OCI-LY1 (cell line): ENCODE measurements at regions not wholly inside any gene's neighbourhood (a gene's known extent, or its start where the extent isn't known, plus 50 kb on each side); places are given as distances from the start of the nearest gene placed in this dataset.

Source experiments
- H2AFZ ChIP-seq: fragments of 200-600 bp; sonication (generic), shearing (Covaris generic); 2 replicates; pipeline ENCODE4 v1.6.0; 2014; ENCODE audit warnings: antibody characterized with exemption, mild to moderate bottlenecking, low read length
- H3F3A ChIP-seq: fragments of 200-600 bp; sonication (generic), shearing (Covaris generic); 2 replicates; pipeline ENCODE4 v1.6.0; 2014; ENCODE audit warnings: mild to moderate bottlenecking, antibody characterized with exemption, low read length, moderate library complexity; ENCODE audit not compliant: insufficient read depth
- H3K27ac ChIP-seq: fragments of 200-600 bp; sonication (generic); 2 replicates; pipeline ENCODE4 v1.5.1; 2014; ENCODE audit warnings: low read length, mixed run types, mild to moderate bottlenecking, low read depth; ENCODE audit not compliant: poor library complexity, severe bottlenecking
- H3K27me3 ChIP-seq: fragments of 200-600 bp; sonication (generic); 2 replicates; pipeline ENCODE4 v1.6.0; 2014; ENCODE audit warnings: antibody characterized with exemption, mild to moderate bottlenecking, low read length, moderate library complexity; ENCODE audit not compliant: insufficient read depth
- H3K36me3 ChIP-seq: fragments of 200-600 bp; sonication (generic); 2 replicates; pipeline ENCODE4 v1.6.1; 2014; ENCODE audit warnings: mild to moderate bottlenecking, antibody characterized with exemption, low read length, moderate library complexity, mixed read lengths; ENCODE audit not compliant: insufficient read depth
- H3K4me1 ChIP-seq: fragments of 200-600 bp; sonication (generic); 2 replicates; pipeline ENCODE4 v1.5.1; 2014; ENCODE audit warnings: mild to moderate bottlenecking, low read length, moderate library complexity; ENCODE audit not compliant: insufficient read depth, severe bottlenecking
- H3K4me2 ChIP-seq: fragments of 200-600 bp; sonication (generic), shearing (Covaris generic); 2 replicates; pipeline ENCODE4 v1.6.1; 2014; ENCODE audit warnings: low read length
- H3K4me3 ChIP-seq: fragments of 200-600 bp; sonication (generic); 2 replicates; pipeline ENCODE4 v1.5.1; 2014; ENCODE audit warnings: low read length, low read depth, mild to moderate bottlenecking, mixed read lengths; ENCODE audit not compliant: poor library complexity, severe bottlenecking
- H3K79me2 ChIP-seq: fragments of 200-600 bp; shearing (Covaris generic); 2 replicates; pipeline ENCODE4 v1.6.1; 2016; ENCODE audit warnings: mixed run types, low read length, mixed read lengths; ENCODE audit not compliant: insufficient read depth
- H3K9ac ChIP-seq: fragments of 200-600 bp; sonication (generic), shearing (Covaris generic); 2 replicates; pipeline ENCODE4 v1.6.1; 2014; ENCODE audit warnings: mild to moderate bottlenecking, low read length, mixed read lengths
- H3K9me2 ChIP-seq: fragments of 200-600 bp; sonication (generic), shearing (Covaris generic); 2 replicates; pipeline ENCODE4 v1.6.1; 2014; ENCODE audit warnings: low read depth, mild to moderate bottlenecking, low read length, mixed read lengths
- H3K9me3 ChIP-seq: fragments of 200-600 bp; shearing (Covaris generic); 2 replicates; pipeline ENCODE4 v1.6.1; 2014; ENCODE audit warnings: low read length, mixed read lengths
- H4K20me1 ChIP-seq: fragments of 200-600 bp; sonication (generic), shearing (Covaris generic); 2 replicates; pipeline ENCODE4 v1.6.0; 2016; ENCODE audit warnings: mild to moderate bottlenecking, low read length; ENCODE audit not compliant: insufficient read depth
- EZH2 ChIP-seq: fragments of 200-600 bp; sonication (generic), shearing (Covaris generic); IDR thresholded peaks from 2 replicates; pipeline ENCODE4 v1.8.0; 2017; ENCODE audit warnings: borderline replicate concordance, mixed run types, mild to moderate bottlenecking, antibody characterized with exemption, low read length, moderate library complexity, mixed read lengths
- TF ChIP-seq, protein P1 (sequence below): fragments of 200-600 bp; sonication (generic), shearing (Covaris generic); IDR thresholded peaks from 2 replicates; pipeline ENCODE4 v1.5.1; 2017; ENCODE audit warnings: mild to moderate bottlenecking, antibody characterized with exemption, low read length, moderate library complexity, mixed read lengths

DNA sequence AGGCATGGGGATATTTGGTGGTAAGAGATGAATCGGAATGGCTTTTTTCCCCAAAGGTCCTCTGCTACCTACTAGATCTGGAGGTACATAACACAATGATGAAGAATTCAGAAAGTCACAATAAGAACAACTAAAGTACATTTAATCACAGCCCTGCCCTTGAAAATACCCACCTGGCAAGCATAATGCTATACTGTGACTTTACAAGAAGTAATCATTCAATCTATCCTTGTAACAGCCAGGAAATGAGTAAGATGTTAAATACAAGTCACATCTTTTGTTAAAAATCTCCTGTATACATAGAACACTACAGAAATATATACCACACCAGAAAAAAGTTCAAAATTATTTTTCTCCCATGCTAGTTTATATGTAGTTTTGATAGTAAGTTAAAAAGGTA is 108.3 kb upstream of the ABCB5 start:
- no peaks in the 10 kb centered on the region for H4K20me1 ChIP-seq
- H3K27ac ChIP-seq, result no peak overlapping the region
- H3K36me3 ChIP-seq, result no peaks in the 10 kb centered on the region
- no peak overlapping the region for H3K4me3 ChIP-seq
- no peaks in the 10 kb centered on the region for H3K9me2 ChIP-seq
- H2AFZ ChIP-seq, result no peak overlapping the region
- H3K79me2 ChIP-seq, result no peaks in the 10 kb centered on the region
- H3K9ac ChIP-seq, result no peak overlapping the region
- H3K27me3 ChIP-seq, result no peaks in the 10 kb centered on the region
- H3K9me3 ChIP-seq, result no peaks in the 10 kb centered on the region
- H3K4me2 ChIP-seq, result no peak overlapping the region
- TF ChIP-seq, protein P1, sequence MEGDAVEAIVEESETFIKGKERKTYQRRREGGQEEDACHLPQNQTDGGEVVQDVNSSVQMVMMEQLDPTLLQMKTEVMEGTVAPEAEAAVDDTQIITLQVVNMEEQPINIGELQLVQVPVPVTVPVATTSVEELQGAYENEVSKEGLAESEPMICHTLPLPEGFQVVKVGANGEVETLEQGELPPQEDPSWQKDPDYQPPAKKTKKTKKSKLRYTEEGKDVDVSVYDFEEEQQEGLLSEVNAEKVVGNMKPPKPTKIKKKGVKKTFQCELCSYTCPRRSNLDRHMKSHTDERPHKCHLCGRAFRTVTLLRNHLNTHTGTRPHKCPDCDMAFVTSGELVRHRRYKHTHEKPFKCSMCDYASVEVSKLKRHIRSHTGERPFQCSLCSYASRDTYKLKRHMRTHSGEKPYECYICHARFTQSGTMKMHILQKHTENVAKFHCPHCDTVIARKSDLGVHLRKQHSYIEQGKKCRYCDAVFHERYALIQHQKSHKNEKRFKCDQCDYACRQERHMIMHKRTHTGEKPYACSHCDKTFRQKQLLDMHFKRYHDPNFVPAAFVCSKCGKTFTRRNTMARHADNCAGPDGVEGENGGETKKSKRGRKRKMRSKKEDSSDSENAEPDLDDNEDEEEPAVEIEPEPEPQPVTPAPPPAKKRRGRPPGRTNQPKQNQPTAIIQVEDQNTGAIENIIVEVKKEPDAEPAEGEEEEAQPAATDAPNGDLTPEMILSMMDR, result no peak
- TF ChIP-seq EZH2, result no peak
- no peaks in the 10 kb centered on the region for H3F3A ChIP-seq
- H3K4me1 ChIP-seq, result no peaks in the 10 kb centered on the region

DNA sequence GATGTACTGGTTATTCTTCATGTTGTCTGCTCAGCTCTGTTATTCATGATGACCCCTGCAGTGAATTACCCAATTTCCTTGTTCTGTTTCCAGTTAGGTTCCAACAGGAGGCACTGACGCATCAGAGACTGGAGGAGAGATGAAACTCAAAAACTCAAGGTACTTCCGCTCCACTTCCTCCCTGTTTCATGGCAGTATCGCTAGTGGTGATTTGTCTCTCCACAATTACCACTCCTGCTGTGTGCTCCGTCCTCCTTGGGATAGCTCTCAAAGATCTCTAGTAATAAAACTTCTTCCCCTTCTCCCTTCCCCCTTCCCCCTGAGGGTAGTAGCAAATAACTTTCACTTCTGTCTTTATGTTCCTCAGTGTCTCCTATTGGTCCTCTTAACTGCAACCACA is 107.4 kb upstream of the ABCB5 start:
- H2AFZ ChIP-seq, result no peak overlapping the region
- no peak overlapping the region for H3K4me2 ChIP-seq

DNA sequence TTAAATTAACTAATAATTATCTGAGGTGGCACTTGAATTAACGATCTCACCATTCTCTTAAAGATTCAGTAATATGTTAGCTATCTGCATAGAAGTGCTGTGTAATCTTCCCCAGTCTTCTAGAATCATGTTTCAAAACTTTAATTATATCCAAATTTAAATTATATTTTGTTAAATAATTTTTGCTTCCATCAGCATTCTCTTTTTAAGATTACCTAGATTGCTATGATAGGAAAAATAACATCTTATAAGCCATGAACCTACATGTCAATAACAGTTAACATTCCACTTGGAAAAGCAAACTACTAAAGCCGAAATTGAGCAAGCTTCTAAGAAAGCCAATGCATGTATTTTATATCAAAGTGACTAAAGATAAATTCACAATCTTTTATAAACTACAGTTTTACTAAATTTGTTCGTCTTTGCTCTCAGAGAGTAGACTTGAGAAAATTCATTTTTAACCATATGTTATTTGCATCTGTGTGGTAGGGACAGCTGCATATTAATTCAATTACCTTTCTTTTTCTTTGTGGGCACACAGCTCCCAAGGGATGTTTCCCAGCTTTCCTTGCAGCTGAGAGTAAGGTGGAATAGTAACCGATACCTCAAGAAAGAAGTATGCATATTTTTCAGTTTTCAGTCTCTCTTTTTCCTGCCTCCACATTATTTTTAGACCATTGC is 105.4 kb upstream of the ABCB5 start:
- TF ChIP-seq, protein P1, result no peak
- no peak for TF ChIP-seq EZH2
- no peak overlapping the region for H3K4me3 ChIP-seq
- no peak overlapping the region for H3K9ac ChIP-seq
- no peak overlapping the region for H2AFZ ChIP-seq
- no peak overlapping the region for H3K4me2 ChIP-seq
- H3K36me3 ChIP-seq, result no peaks in the 10 kb centered on the region
- no peak overlapping the region for H3K27ac ChIP-seq
- H3K9me3 ChIP-seq, result no peaks in the 10 kb centered on the region
- no peaks in the 10 kb centered on the region for H3K79me2 ChIP-seq
- H3K27me3 ChIP-seq, result no peaks in the 10 kb centered on the region
- H4K20me1 ChIP-seq, result no peaks in the 10 kb centered on the region
- no peaks in the 10 kb centered on the region for H3F3A ChIP-seq
- no peaks in the 10 kb centered on the region for H3K9me2 ChIP-seq
- H3K4me1 ChIP-seq, result no peaks in the 10 kb centered on the region

More for the DNA sequence above, 107.4 kb upstream of the ABCB5 start:
- Histone ChIP-seq H3K4me3 (no peak overlapping the region), H3K9me3 (no peaks in the 10 kb centered on the region), H3K9ac (no peak overlapping the region), H3K9me2 (no peaks in the 10 kb centered on the region), H3F3A (no peaks in the 10 kb centered on the region), H3K36me3 (no peaks in the 10 kb centered on the region), H3K27ac (no peak overlapping the region), H4K20me1 (no peaks in the 10 kb centered on the region), H3K4me1 (no peaks in the 10 kb centered on the region), H3K79me2 (no peaks in the 10 kb centered on the region), H3K27me3 (no peaks in the 10 kb centered on the region)
- no peak for TF ChIP-seq EZH2
- TF ChIP-seq, protein P1, result peak; percentile 9; the same call in 1 of the 2 replicates
